ENCODE measurements at regions not wholly inside any gene's neighbourhood (a gene's known extent, or its start where the extent isn't known, plus 50 kb on each side); places are given as distances from the start of the nearest gene placed in this dataset.
A peak's percentile ranks its signal among the peaks of the same experiment; 100 is the strongest.

DNA sequence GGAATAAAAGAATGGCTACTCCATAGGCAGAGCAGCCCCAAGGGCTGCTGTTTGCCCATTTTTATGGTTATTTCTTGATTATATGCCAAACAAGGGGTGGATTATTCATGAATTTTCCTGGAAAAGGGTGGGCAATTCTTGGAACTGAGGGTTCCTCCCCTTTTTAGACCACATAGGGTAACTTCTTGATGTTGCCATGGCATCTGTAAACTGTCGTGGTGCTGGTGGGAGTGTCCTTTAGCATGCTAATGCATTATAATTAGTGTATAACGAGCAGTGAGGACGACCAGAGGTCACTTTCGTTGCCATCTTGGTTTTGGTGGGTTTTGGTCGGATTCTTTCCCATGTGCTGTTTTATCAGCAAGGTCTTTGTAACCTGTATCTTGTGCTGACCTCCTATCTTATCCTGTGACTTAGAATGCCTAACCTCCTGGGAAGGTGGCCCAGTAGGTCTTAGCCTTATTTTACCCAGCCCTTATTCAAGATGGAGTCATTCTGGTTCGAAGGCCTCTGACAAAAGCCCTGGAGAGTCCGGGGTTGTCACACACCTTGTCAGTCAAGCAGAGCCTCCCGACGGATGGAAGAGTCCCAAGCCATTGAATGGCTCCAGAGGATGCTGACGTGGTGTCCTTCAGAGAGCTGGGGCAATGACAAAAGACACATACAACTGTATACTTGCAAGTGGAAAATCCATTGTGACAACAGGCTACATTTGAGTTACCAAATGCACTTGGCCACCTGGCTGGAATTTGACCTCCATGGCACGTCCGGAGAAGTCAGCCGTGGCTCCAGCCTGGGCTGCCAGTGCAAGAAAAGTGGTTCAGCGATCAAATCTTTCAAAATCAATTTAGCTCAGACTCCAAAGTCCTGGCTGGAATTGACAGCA lies 67.1 kb upstream of the CLINT1 start:
- no peak for DNase-seq (ENCODE audit: low read depth in 2 of 2, low spot score in 1 of 2)

DNA sequence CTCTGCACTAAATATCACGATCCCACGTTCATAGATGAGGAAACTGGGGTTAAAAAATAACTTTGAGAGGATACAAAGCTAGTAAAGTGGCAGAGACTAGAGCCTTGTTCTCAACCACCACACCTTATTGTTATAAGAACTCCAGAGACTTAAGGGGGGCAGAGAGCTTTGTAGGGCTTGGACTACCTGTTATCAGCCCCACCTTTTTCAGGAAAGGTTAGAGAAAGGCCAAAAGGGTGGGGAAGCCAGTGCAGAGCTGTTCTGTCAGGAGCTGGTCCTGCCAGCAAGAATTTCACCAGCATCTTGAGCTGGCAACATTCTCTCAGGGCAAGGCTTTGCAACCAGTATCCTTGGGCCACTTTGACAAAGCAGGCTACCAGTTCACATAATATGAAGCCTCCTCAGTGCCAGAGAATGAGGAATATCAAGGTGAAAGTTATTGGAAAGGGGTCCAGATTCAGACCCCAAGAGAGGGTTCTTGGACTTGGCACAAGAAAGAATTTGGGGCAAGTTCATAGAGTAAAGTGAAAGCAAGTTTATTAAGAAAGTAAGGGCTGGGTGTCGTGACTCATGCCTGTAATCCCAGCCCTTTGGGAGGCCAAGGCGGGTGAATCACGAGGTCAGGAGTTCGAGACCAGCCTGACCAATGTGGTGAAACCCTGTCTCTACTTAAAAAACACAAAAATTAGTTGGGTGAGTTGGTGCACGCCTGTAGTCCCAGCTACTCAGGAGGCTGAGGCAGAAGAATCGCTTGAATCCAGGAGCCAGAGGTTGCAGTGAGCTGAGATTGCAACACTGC lies 66.2 kb upstream of the CLINT1 start:
- DNase-seq (ENCODE audit: low read depth in 2 of 2, low spot score in 1 of 2) = no peak

DNA sequence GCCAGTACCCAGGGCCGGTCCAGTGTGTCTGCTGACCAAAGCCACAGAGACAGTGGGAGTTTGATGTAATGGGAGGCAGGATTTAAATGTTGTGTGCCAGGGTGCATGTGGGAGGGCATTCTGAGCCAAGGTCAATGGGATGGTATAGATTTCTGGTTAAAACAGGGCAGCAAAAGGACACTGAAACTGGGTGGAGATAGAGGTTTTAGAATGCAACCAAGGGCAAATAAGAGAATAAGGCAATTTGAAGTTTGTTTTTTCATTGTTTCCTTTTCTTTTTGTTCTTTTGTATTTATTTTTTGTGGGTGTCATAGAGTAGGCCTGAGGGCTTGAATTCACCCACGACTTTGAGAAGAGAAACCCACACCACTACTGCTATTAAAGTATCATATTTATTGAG lies 65.5 kb upstream of the CLINT1 start:
- DNase-seq (ENCODE audit: low read depth in 2 of 2, low spot score in 1 of 2) = no peak

DNA sequence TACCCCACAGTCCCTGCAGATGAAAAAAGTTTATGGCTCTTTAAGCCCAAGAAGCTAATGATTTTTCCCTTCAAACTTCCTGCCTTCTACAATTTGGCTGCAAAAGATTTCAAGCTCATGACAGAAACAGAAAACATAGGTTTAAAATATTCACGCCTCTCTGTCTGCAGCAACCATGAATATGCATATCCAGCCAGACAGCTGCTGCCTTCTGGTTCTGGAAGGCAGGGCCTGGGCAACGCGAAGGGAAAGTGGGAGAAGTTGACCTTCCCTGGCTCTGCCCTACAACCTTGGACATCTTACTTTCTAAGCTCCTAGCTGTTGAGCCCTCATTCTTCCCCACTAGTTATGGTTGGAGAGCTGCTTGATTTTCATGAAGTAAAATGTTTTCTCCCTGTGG lies 64.8 kb upstream of the CLINT1 start:
- DNase-seq (ENCODE audit: low read depth in 2 of 2, low spot score in 1 of 2) = no peak

GRCh38 chr5:157922026-157922425 lies 63.1 kb upstream of the CLINT1 start:
- DNase-seq (ENCODE audit: low read depth in 2 of 2, low spot score in 1 of 2) = no peak

GRCh38 chr5:157920828-157921170 lies 61.9 kb upstream of the CLINT1 start:
- DNase-seq (ENCODE audit: low read depth in 2 of 2, low spot score in 1 of 2) = no peak

DNA sequence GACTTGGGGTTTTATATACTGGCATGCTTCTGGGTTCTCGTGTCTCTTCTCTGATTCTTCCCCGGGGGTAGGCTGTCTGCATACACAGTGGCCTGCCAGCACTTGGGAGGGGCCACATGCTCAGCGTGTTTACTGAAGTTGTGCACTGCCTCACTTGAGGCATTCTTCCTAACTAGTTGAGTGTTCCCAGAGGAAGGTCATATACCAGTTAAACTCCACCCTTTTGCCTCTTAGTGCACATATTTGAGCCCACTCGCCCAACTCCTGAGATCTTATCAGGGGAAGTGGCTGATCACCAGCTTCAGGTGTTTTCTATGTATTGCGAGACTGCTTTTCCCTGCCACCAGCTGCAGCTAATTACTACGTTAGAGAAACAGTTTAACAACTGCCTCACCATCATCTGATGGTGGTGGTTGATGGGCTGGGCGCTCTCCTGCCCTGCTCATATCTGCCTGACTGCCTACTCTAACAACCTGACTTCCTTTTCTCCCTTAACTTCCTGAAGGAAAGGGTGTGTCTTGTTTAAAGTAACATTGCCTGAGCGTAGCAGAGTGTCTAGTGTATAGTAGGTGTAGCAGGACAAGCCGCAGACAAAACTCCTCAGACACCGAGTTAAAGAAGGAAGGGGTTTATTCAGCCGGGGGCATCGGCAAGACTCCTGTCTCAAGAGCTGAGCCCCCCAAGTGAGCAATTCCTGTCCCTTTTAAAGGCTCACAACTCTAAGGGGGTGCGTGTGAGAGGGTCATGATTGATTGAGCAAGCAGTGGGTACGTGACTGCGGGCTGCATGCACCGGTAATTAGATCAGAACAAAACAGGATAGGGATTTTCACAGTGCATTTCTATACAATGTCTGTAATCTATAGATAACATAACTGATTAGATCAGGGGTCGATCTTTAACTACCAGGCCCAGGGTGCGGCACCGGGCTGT lies 60.1 kb upstream of the CLINT1 start:
- no peak for DNase-seq (ENCODE audit: low read depth in 2 of 2, low spot score in 1 of 2)

GRCh38 chr5:157917899-157918809 lies 59.2 kb upstream of the CLINT1 start:
- DNase-seq (ENCODE audit: low read depth in 2 of 2, low spot score in 1 of 2) = peak; percentile 7 to 37

- DNase-seq (ENCODE audit: low read depth in 2 of 2, low spot score in 1 of 2) = no peak
These were observed 58.5 kb upstream of the CLINT1 start for GRCh38 chr5:157917491-157917890.

GRCh38 chr5:157915638-157916037 lies 56.7 kb upstream of the CLINT1 start:
- DNase-seq (ENCODE audit: low read depth in 2 of 2, low spot score in 1 of 2) = no peak

DNA sequence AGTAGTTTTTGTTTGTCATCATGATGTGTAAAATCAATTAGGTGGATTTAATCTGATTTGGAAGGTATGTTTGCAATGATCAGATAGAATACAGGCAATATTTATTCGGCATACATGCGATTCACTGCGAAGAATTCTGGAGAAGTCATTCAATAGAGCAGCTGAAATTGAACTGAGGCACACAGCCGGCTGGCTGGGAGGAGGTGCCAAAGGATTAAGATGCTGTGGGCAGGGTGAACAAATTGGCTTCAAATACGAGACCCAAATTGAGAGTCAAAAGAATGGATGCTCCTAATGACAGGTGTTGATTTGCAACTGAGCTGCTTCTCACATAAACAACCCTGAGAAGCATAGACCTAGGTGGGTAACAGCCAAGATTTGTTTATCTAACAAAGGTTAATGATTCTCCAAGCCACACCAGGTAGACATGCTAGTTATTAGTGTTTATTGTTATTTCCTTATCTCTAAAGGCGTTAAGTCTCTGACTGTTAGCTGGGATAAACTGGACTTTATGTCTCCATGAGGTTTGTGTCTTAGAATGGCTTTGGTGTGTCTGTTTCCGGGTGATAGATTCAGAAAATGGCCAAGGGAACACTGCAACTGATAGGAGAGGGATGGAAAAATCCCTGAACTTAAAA lies 55.3 kb upstream of the CLINT1 start:
- DNase-seq (ENCODE audit: low read depth in 2 of 2, low spot score in 1 of 2) = no peak

GRCh38 chr5:157913575-157913974 lies 54.6 kb upstream of the CLINT1 start:
- no peak for DNase-seq (ENCODE audit: low read depth in 2 of 2, low spot score in 1 of 2)

GRCh38 chr5:157912621-157913325 lies 53.8 kb upstream of the CLINT1 start:
- no peak for DNase-seq (ENCODE audit: low read depth in 2 of 2, low spot score in 1 of 2)

DNA sequence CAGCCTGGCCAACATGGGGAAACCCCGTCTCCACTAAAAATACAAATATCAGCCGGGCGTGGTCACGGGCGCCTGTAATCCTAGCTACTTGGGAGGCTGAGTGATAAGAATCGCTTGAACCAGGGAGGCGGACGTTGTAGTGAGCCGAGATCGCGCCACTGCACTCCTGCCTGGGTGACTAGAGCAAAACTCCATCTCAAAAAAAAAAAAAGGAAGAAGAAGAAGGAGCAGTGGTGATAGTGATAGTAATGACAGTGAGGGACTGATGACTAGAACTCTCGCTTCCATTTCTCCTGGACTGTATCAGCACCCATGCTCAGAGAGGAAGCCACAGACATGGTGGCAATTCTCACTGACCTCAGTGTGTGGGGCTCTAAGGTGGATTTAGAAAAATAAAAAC lies 52.6 kb upstream of the CLINT1 start:
- DNase-seq (ENCODE audit: low read depth in 2 of 2, low spot score in 1 of 2) = no peak
